Neural cell (in vitro differentiated cells): ENCODE measurements at regions not wholly inside any gene's neighbourhood (a gene's known extent, or its start where the extent isn't known, plus 50 kb on each side); places are given as distances from the start of the nearest gene placed in this dataset.

Source experiments
- H2AFZ ChIP-seq: fragments of 200-600, 300-800 bp; sonication (generic), shearing (Covaris generic); 2 replicates; pipeline ENCODE4 v1.6.0; 2014; ENCODE audit warnings: low read depth, mild to moderate bottlenecking, antibody characterized with exemption, low read length, moderate library complexity
- H3F3A ChIP-seq: fragments of 200-600 bp; shearing (Covaris generic); 2 replicates; pipeline ENCODE4 v1.6.1; 2016; ENCODE audit warnings: mild to moderate bottlenecking, moderate library complexity, mixed read lengths, antibody characterized with exemption, low read length; ENCODE audit not compliant: insufficient read depth, poor library complexity, severe bottlenecking
- H3K27ac ChIP-seq: fragments of 200-600, 300-800 bp; sonication (generic), shearing (Covaris generic); 2 replicates; pipeline ENCODE4 v1.5.1; 2014; ENCODE audit warnings: mild to moderate bottlenecking, low read length, moderate library complexity
- H3K27me3 ChIP-seq: fragments of 300-800, 200-600 bp; sonication (generic), shearing (Covaris generic); 2 replicates; pipeline ENCODE4 v1.6.0; 2014; ENCODE audit warnings: mild to moderate bottlenecking, low read depth, low read length, moderate library complexity; ENCODE audit not compliant: insufficient read depth
- H3K36me3 ChIP-seq: fragments of 300-800, 200-600 bp; sonication (generic), shearing (Covaris generic); 2 replicates; pipeline ENCODE4 v1.5.1; 2014; ENCODE audit warnings: mild to moderate bottlenecking, antibody characterized with exemption, low read length, moderate library complexity; ENCODE audit not compliant: insufficient read depth
- H3K4me2 ChIP-seq: fragments of 300-800, 200-600 bp; sonication (generic), shearing (Covaris generic); 2 replicates; pipeline ENCODE4 v1.6.0; 2014; ENCODE audit warnings: mild to moderate bottlenecking, low read length
- H3K4me3 ChIP-seq: fragments of 300-800, 200-600 bp; sonication (generic), shearing (Covaris generic); 2 replicates; pipeline ENCODE4 v1.5.1; 2014; ENCODE audit warnings: mild to moderate bottlenecking, low read length, moderate library complexity
- H3K79me2 ChIP-seq: fragments of 200-600 bp; shearing (Covaris generic); replicated peaks from 2 replicates; pipeline ENCODE4 v1.6.0; 2014; ENCODE audit warnings: mild to moderate bottlenecking, low read length, moderate library complexity; ENCODE audit not compliant: insufficient read depth
- H3K9ac ChIP-seq: fragments of 300-800, 200-600 bp; sonication (generic), shearing (Covaris generic); 2 replicates; pipeline ENCODE4 v1.6.1; 2016; ENCODE audit warnings: mild to moderate bottlenecking, low read length, mixed read lengths
- H3K9me2 ChIP-seq: fragments of 200-600 bp; shearing (Covaris generic); 2 replicates; pipeline ENCODE4 v1.6.1; 2016; ENCODE audit warnings: mild to moderate bottlenecking, low read length, mixed read lengths; ENCODE audit not compliant: insufficient read depth
- H3K9me3 ChIP-seq: fragments of 200-600, 300-800 bp; sonication (generic), shearing (Covaris generic); 2 replicates; pipeline ENCODE4 v1.6.1; 2016; ENCODE audit warnings: mild to moderate bottlenecking, mixed run types, low read length, moderate library complexity, mixed read lengths
- H4K20me1 ChIP-seq: fragments of 200-600 bp; shearing (Covaris generic); 2 replicates; pipeline ENCODE4 v1.6.1; 2016; ENCODE audit warnings: mild to moderate bottlenecking, mixed run types; ENCODE audit not compliant: insufficient read depth
- CTCF ChIP-seq: fragments of 450-650 bp; IDR thresholded peaks from 2 replicates; pipeline ENCODE4 v1.5.1; 2014; ENCODE audit warnings: antibody characterized with exemption, mild to moderate bottlenecking, moderate library complexity; ENCODE audit not compliant: poor library complexity, severe bottlenecking
- EP300 ChIP-seq: fragments of 450-650 bp; conservative IDR thresholded peaks from 2 replicates; pipeline ENCODE4 v1.6.1; 2014; ENCODE audit warnings: antibody characterized with exemption, mild to moderate bottlenecking, moderate library complexity; ENCODE audit not compliant: poor library complexity, severe bottlenecking
- EZH2 ChIP-seq: fragments of 200-600, 300-800 bp; shearing (Covaris generic), sonication (generic); IDR thresholded peaks from 2 replicates; pipeline ENCODE4 v1.6.1; 2014; ENCODE audit warnings: antibody characterized with exemption, low read length, borderline replicate concordance, mild to moderate bottlenecking; ENCODE audit not compliant: insufficient read depth, poor library complexity, severe bottlenecking
- MXI1 ChIP-seq: fragments of 450-650 bp; conservative IDR thresholded peaks from 2 replicates; pipeline ENCODE4 v1.6.1; 2014; ENCODE audit warnings: antibody characterized with exemption, mild to moderate bottlenecking; ENCODE audit not compliant: poor library complexity, severe bottlenecking
- POLR2AphosphoS5 ChIP-seq: IDR thresholded peaks from 2 replicates; pipeline ENCODE4 v1.6.1; 2012
- RAD21 ChIP-seq: fragments of 450-650 bp; conservative IDR thresholded peaks from 2 replicates; pipeline ENCODE4 v1.6.1; 2014; ENCODE audit warnings: antibody characterized with exemption, mild to moderate bottlenecking, moderate library complexity
- REST ChIP-seq: IDR thresholded peaks from 2 replicates; pipeline ENCODE4 v1.6.1; 2012; ENCODE audit warnings: borderline replicate concordance
- SMC3 ChIP-seq: fragments of 450-650 bp; conservative IDR thresholded peaks from 2 replicates; pipeline ENCODE4 v1.6.1; 2014; ENCODE audit warnings: antibody characterized with exemption, mild to moderate bottlenecking, moderate library complexity; ENCODE audit not compliant: poor library complexity
- TAF1 ChIP-seq: IDR thresholded peaks from 2 replicates; pipeline ENCODE4 v1.6.1; 2012; ENCODE audit warnings: low read depth

GRCh38 chr16:82248677-82249076, 78.7 kb upstream of the MPHOSPH6 start:
- Histone ChIP-seq H3K4me2 (no peak overlapping the region), H2AFZ (no peak overlapping the region), H4K20me1 (no peaks in the 10 kb centered on the region), H3K36me3 (no peaks in the 10 kb centered on the region), H3K79me2 (no peaks in the 10 kb centered on the region), H3K9ac (no peak overlapping the region), H3K9me2 (no peaks in the 10 kb centered on the region), H3F3A (no peaks in the 10 kb centered on the region), H3K4me3 (no peak overlapping the region), H3K27me3 (no peaks in the 10 kb centered on the region), H3K9me3 (no peaks in the 10 kb centered on the region), H3K27ac (no peak overlapping the region)
- no peak for TF ChIP-seq RAD21
- TF ChIP-seq CTCF, result no peak
- TF ChIP-seq EZH2, result no peak
- no peak for TF ChIP-seq TAF1
- TF ChIP-seq POLR2AphosphoS5, result no peak
- TF ChIP-seq MXI1, result no peak
- TF ChIP-seq EP300, result no peak
- no peak for TF ChIP-seq SMC3

- H3K9me3 ChIP-seq, result no peaks in the 10 kb centered on the region
- no peaks in the 10 kb centered on the region for H4K20me1 ChIP-seq
- no peak overlapping the region for H3K9ac ChIP-seq
- no peak overlapping the region for H3K4me3 ChIP-seq
- H3K9me2 ChIP-seq, result no peaks in the 10 kb centered on the region
- no peak for TF ChIP-seq TAF1
- TF ChIP-seq POLR2AphosphoS5, result no peak
- no peak for TF ChIP-seq RAD21
- no peak for TF ChIP-seq EZH2
- TF ChIP-seq CTCF, result no peak
- TF ChIP-seq REST, result no peak
- no peak for TF ChIP-seq MXI1
- TF ChIP-seq EP300, result no peak
- no peak for TF ChIP-seq SMC3
- H3K27me3 ChIP-seq, result no peaks in the 10 kb centered on the region
- no peaks in the 10 kb centered on the region for H3F3A ChIP-seq
- H3K79me2 ChIP-seq, result no peaks in the 10 kb centered on the region
- no peak overlapping the region for H3K4me2 ChIP-seq
- H3K36me3 ChIP-seq, result no peaks in the 10 kb centered on the region
- H3K27ac ChIP-seq, result no peak overlapping the region
- no peak overlapping the region for H2AFZ ChIP-seq
These were observed 78.1 kb upstream of the MPHOSPH6 start for GRCh38 chr16:82248012-82248656.
